AG09309 (cell line): ENCODE measurements at regions not wholly inside any gene's neighbourhood (a gene's known extent, or its start where the extent isn't known, plus 50 kb on each side); places are given as distances from the start of the nearest gene placed in this dataset.
"Not testable (repeated sequence)": the region's sequence is repeated elsewhere in the genome, so short reads cannot be mapped to it uniquely, and the experiment has no call there.

Experiments
- DNase-seq: peaks from one replicate; pipeline ENCODE4 v3.0.0-alpha.2; 2010; ENCODE audit warnings: low read depth
- H3K4me3 ChIP-seq: 2 replicates; pipeline ENCODE4 v1.5.1; 2011; ENCODE audit warnings: mild to moderate bottlenecking, low read depth, low read length, moderate library complexity; ENCODE audit not compliant: control insufficient read depth
- CTCF ChIP-seq: IDR thresholded peaks from 2 replicates; pipeline ENCODE4 v1.5.1; 2011; ENCODE audit warnings: mild to moderate bottlenecking, low read depth, low read length, inconsistent platforms; ENCODE audit not compliant: insufficient read depth, control insufficient read depth; ENCODE audit errors: missing control alignments

- DNase-seq, result no peak
Observed at GRCh38 chr15:91356083-91356482, 256.0 kb downstream of the SV2B start.

GRCh38 chr15:91357011-91357410 lies 257.0 kb downstream of the SV2B start:
- no peak for DNase-seq
- H3K4me3 ChIP-seq, result no peak overlapping the region
- no peak for TF ChIP-seq CTCF

More at GRCh38 chr15:91356083-91356482, 256.0 kb downstream of the SV2B start:
- TF ChIP-seq CTCF, result no peak
- H3K4me3 ChIP-seq, result no peak overlapping the region

DNA sequence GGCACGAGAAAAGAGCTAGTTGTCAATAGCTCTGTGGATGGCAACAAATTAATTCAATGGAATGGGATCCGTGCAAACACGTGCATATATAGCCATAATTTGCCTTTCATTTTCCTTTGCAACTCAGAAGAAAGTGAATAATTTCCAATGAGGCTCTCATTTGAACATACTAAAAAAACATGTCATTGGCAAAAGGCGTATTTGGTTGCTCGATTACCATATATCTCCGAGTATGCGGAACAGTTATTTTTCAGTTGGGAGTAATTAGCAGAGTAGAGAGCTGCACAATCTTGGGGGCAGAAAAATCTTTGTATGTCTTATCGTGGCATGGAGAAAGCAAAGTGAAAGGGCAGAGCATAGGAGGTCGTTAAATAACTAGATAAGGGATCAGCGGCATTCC lies 257.4 kb downstream of the SV2B start:
- TF ChIP-seq CTCF, result no peak
- H3K4me3 ChIP-seq, result no peak overlapping the region
- DNase-seq, result no peak

DNA sequence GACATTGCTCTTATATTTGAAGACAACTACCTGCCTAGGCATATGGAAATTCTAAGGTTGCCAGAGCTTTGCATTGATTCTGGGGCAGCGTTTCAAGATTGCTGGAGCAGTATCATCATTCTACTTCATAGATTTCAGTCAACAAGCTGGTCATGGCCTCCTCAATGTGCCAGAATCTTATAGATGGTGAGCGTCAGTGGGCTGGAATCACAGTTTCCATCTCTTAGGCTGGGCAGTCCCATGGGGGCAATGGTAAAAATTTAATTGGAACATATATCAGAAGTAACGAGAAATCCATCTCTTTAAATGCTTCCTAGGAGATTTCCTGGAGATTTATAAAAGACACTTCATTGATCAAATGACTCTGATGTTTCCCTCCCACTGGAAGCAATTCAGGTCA lies 258.3 kb downstream of the SV2B start:
- TF ChIP-seq CTCF, result no peak
- DNase-seq, result no peak
- no peak overlapping the region for H3K4me3 ChIP-seq

DNA sequence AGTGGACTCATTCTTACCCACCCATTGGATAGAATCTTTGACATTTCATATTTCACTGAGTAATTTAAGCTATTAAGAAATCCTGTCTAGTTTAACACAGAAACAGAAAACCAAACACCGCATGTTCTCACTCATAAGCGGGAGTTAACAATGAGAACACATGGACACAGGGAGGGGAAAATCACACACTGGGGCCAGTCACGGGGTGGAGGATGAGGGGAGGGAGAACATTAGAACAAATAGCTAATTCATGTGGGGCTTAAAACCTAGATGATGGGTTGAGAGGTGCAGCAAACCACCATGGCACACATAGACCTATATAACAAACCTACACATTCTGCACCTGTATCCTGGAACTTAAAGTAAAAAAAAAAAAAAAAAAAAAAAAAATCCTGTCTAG lies 261.6 kb downstream of the SV2B start:
- not testable (repeated sequence) for H3K4me3 ChIP-seq, DNase-seq

DNA sequence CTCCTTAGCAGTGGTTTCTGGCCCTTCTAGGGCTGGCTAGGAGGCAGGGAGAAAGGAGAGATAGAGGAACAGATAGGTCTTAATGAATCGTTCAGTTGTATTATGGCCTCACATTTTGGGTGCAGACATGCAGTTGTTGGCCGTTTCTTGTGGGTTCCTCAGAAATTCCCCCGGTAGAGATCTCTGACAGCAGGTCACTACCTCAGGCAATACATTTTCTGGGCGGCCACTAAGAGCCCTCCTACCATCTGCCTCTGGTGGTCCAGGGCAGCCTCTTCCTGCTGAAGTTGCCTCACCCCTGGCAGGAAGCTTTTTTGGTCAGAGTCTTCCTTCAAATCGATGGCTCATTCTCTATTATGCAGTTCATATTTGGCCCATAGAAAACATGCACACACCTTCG lies 266.1 kb downstream of the SV2B start:
- no peak for TF ChIP-seq CTCF
- H3K4me3 ChIP-seq, result no peak overlapping the region
- no peak for DNase-seq

GRCh38 chr15:91368611-91369010 lies 268.6 kb downstream of the SV2B start:
- no peak overlapping the region for H3K4me3 ChIP-seq
- TF ChIP-seq CTCF, result no peak
- no peak for DNase-seq

GRCh38 chr15:91369823-91370222 lies 269.8 kb downstream of the SV2B start:
- DNase-seq, result no peak
- TF ChIP-seq CTCF, result no peak

GRCh38 chr15:91371345-91371744 lies 271.3 kb downstream of the SV2B start:
- not testable (repeated sequence) for DNase-seq

More at GRCh38 chr15:91369823-91370222, 269.8 kb downstream of the SV2B start:
- no peak overlapping the region for H3K4me3 ChIP-seq

More at GRCh38 chr15:91371345-91371744, 271.3 kb downstream of the SV2B start:
- not testable (repeated sequence) for H3K4me3 ChIP-seq
